ENCODE measurements at regions not wholly inside any gene's neighbourhood (a gene's known extent, or its start where the extent isn't known, plus 50 kb on each side); places are given as distances from the start of the nearest gene placed in this dataset.

GRCh38 chr6:81003894-81004293 is 748.6 kb downstream of the TENT5A start:
- TF ChIP-seq CTCF (IDR thresholded peaks at IDR 0.05; ENCODE audit: poor library complexity) (no peak), EZH2 (IDR thresholded peaks at IDR 0.05; ENCODE audit: borderline replicate concordance) (no peak), EZH2phosphoT487 (IDR thresholded peaks at IDR 0.05; ENCODE audit: low read depth, severe bottlenecking, unreplicated experiment) (no peak)

All from hepatocyte (in vitro differentiated cells).